DMS53 treated with DMSO at 0.1 percent for 48 hours (cell line): ENCODE measurements at regions not wholly inside any gene's neighbourhood (a gene's known extent, or its start where the extent isn't known, plus 50 kb on each side); places are given as distances from the start of the nearest gene placed in this dataset.
"Not testable (repeated sequence)": the region's sequence is repeated elsewhere in the genome, so short reads cannot be mapped to it uniquely, and the experiment has no call there.

Experiments used
- DNase-seq: peaks from one replicate; lab custom pipeline; 2025; ENCODE audit not compliant: unreplicated experiment; lab: John Stamatoyannopoulos, UW

DNA sequence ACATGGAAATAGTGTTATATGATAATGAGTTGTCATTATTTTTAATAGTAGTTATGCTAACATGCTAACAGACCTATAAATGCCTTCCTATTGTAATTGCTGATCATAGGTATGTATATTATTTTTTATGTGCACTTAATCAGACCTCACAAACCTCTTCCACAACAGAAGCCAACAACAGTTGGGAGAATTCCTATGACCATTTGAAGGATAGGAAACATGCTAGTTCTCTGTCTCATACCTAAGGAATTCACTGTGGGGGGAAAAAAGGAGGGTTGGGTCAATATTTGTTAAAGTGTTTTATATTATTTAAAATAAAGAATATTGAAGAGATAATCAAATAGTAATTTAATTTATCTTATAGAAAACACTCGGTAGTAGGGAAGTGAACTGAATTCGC is 990.9 kb downstream of the EPHA7 start:
- DNase-seq = no peak

DNA sequence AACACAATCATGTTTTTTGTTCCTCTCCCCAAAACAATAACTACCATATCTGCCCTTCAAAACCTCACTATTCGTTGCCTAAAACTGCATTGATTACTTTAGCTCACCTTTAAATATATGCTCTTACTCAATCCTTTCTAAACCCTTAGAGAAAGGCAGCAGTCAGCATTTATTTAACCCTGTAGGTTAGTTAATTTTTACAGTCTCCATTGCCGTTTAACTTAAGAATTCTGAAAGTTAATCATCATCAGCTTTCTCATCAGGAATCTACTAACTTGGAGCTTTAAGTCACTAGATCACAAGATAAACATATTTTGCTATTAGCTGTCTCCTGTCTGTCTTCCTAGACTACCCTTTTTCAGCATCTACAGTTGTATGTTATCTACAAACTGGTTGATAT is 991.9 kb downstream of the EPHA7 start:
- DNase-seq = no peak

DNA sequence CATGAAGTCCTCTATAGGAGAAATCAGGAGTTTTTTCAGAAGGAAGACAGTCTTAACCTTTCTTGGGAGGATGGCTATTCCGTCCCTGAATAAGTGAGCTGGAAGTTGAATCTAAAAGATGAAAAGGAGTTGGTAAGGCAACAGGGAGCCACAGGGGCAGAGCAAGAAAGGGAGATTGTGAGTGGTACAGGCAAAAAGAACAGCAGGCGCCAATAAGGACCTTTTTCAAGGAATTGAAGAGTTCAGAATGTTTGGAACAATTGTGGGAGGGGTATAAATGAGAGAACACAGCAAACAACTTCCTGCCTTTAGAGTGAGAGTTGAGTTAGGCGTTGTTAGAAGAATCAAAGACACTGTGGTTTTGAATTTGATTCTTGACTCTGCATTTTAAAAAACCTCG is 1003.7 kb downstream of the EPHA7 start:
- DNase-seq = no peak

DNA sequence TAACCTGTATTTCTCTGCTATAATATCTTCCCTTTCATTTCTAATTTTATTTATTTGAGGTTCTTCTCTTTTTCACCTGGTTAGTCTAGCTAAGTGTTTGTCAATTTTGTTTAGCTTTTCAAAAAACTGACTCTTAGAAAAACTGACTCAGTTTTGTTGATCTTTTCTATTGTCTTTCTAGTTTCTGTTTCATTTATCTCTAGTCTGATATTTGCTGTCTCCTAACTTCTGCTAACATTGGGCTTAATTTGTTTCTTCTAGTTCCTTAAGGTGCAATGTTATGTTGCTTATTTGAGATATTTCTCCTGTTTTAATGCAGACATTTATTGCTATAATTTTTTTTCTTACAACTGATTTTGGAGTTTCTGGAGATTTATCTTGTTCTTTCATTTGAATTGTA is 1011.0 kb downstream of the EPHA7 start:
- no peak for DNase-seq

DNA sequence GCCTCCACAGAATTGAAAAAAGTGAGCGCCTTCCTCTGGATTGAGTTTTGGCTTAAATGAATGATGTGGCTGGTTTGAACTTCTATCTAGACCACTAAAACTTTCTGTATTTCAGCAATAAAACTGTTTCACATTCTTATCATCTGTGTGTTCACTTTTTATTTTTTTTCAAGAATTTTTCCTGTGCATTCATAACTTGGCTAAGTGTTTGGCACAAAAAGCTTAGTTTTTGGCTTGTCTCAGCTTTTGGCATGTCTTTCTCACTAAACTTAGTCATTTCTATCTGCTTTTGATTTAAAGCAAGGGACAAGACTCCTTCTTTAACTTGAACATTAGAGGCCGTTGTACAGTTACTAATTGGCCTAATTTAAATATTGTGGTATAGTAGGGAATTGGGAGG is 1015.1 kb downstream of the EPHA7 start:
- DNase-seq = no peak

DNA sequence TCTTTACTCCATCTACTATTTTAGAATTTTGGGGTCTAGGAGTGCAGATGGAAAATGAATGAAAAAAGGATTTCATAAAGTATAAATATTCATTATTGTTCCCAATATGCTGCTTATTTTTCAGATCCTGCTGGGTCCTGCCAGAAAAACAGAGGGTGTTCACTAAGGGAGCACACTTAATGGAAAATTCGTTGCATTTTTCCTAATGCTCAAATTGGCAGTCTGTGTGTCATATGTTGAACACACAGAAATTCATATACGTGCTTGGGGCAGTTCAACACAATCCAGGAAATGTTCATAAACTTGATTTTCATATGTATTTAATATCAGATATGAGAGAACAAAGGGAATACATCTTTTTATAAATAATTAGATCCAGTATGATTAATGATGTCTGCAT is 1019.4 kb downstream of the EPHA7 start:
- DNase-seq = no peak

DNA sequence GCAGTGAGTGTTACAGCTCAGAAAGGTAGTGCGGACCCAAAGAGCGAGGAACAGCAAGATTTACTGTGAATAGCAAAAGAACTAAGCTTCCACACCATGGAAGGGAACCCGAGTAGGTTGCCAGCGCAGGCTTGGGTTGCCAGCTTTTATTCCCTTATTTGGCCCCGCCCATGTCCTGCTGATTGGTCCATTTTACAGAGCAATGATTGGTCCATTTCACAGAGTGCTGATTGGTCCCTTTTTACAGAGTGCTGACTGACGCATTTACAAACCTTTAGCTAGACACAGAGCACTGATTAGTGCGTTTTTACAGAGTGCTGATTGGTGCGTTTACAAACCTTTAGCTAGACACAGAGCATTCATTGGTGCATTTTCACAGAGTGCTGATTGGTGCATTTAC is 1030.7 kb downstream of the EPHA7 start:
- DNase-seq = not testable (repeated sequence)

DNA sequence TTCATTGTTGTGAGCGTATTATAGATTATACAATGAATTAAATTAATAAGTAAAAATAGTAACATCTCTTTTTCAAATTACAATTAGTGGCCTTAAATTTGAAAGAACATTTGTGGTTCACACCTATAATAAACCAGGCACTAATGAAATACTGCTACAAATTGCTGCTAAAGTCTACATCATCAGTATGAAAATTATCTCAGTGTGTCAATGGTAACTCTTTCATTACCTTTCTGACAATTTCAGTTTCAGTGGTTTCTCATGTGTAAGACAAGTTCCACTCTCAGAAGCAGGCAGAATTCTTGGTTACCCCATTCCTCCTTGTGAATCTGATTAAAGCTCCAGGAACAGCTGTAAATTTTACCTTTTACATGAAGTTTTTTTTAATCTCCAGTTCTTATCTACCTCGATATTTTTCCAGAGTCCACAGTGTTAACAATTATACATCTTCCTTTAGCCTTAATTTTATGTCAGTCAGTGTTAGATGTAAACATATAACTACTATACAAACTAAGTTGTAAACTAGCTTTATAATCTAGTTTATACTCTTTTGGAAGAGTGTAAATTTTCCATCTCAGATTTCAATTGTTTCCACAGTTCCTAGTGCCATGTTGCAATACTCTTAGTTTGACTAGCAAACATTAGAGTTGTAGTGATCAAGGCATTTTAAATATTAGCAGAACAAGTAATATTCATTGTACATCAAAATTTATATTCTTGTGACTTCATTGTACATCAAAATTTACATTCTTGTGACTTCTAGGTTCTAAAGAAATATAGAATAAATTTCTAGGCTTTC is 1038.4 kb downstream of the EPHA7 start:
- no peak for DNase-seq

DNA sequence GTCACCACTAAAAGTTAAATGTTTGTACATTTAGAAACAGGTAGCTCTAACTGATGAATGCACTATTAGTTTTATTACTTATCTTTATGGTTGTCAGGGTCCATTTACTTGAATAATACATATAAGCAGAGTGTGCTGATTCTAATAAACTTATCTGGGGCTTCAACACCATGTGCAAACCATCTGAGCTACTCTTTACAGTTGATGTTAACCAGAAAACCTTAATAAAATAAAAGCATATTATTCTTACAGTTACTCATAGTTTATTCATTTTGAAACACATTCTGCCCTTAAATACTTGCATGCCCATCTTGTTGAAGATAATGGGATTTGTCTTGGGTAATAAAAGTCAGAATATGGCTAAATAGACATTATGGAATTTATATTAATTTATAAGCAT is 1042.2 kb downstream of the EPHA7 start:
- no peak for DNase-seq

DNA sequence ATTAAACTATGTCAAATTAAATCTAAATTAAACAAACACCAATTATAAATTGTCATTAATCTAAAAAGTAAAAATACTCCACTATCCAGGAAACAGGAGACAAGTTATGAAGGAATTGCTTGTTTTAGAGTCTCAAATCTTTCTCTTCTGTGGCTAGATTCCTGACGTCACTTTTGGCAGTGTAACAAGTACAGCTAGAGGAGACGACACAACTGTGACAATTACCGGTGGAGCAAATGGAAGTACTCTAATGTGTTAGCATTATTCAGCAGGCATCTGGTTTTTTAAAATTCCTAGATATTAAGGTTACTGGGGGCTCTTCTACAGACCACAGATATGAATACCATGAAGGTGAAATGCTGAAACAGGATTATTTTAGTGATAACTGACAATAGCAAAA is 1042.7 kb downstream of the EPHA7 start:
- DNase-seq = no peak

DNA sequence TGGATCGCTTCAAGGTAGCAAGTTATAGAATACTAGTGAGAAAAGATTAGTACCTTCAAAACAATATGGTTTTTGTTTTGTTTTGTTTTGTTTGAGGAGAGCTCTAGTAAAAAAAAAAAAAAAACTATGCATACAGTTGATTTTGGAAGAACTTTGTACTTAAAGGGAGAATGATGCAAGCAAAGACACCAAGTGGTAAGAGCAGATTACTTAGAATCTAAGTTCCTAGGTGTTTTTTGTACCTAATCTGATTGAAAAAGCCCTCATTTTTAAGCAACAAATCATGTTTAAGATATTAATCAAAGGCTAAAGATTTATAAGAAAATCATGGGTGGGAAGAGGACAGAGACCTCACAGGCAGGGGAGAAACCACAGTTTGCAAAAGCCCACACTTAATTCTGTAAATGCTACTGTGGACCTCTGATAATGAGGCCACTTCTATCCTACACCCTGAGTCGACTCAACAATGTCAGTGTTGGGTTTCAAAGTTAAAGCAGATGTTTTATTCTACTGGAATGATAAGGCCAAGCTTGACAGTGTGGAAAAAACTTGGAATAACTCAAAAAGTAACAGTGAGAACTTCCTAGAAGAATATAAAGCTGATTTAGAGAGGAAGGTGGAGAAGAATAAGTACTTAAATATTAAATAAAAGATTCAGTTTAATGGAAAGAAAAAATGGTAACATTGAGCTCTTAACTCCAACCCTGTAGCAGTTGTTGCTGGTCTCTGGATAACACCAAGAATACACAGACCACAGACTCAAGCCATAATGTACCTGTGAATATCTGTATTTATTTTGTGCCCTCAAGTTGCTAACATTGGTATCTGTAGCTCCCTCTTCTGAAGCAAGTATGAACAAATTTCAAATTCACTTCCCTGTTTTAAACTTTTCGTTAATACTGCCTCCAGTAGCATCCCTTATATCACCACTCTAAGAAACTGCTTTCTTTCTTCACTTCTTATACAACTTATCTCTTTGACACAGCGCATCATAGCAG is 1047.8 kb downstream of the EPHA7 start:
- DNase-seq = no peak

DNA sequence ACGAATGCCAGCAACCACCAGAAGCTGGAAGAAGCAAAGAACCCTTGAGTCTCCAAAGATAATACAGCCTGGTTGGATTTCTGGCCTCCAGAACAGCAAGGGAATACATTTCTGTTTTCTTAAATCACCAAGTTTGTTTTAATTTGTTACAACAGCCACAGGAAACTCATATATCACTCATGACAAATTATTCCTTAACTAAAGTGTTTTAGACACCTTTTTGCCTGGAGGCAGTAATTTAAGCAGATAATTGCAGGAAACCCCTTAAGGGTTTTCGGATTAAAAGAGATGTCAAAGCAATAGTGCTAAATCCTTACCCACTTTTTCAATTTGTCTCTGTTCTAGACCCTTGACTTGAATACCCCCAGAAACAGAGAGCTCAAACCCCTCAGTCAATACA is 1050.0 kb downstream of the EPHA7 start:
- DNase-seq = no peak

DNA sequence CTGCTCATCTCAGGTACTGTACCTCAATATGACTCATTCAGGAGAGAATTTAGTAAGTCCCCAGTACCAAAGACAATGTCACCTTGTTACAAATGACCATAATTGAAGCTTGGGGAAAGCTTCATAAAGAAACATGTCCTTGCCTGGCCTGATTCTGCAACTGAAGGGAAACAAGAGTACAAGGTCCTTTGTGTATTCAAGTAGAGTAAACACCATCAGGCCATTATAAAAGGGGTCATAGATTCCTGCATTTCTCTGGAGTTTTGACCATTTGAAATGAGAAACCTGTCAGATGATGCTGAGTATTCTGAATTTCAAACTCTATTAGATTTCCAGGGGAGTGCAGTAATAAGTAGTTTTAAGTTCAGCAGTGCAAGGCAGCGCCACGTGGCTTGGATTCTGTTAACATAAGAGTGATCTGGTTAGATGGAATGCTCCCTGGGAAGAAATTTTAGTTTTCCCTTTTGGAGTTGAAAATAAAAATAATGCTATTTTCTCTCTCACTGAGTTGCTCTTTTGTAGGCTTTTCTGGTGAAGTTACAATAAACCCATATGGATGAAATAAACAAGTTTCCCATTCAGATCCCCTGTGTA is 1054.3 kb downstream of the EPHA7 start:
- DNase-seq = no peak

DNA sequence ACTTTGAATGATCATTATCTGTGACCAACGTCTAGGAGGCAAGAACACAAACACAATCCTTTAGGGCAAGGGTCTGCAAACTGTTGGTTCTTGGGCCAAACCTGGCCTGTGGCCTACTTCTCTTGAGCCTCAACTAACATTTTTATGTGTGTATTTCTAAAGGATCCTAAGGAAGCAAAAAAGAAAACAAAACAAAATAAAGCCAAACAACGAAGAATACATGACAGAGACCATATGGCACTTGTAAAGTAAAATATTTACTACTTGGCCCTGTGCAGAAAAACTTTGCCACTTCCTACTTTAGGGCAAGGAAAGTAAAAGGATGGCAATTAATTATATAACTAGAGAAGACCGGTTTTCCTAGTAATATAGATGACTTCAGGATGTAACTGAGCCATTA is 1056.2 kb downstream of the EPHA7 start:
- no peak for DNase-seq

DNA sequence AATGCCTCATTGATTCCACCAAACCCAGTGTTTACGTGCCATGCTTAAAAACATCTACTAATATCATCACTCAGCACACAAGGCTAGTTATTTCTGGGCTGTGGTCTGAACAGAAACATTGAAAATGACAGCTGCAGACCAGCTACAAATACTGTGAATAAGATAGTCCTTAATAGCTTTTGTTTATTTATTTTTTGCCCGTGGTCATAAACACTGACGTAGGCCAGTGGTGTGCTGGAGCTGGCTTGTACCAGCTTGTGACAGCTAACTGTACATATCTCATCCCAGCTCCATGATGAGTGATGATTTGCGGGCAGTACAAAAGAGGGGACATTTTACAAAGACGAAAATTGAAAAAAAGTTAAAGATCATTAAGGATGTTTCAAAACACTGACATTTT is 1057.0 kb downstream of the EPHA7 start:
- no peak for DNase-seq

DNA sequence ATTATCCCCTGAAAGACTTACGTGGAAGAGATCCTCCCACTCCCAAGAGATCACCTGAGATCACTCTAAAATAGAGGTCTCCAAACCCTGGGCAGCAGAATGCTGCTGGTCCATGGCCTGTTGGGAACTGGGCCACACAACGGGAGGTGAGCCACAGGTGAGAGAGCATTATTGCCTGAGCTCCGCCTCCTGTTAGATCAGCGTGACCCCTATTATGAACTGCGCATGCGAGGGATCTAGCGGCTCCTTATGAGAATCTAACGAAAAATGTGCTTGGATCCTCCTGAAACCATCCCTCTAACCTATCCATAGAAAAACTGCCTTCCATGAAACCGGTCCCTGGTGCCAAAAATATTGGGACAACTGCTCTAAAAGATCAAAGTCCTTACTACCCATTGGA is 1057.4 kb downstream of the EPHA7 start:
- DNase-seq = no peak

DNA sequence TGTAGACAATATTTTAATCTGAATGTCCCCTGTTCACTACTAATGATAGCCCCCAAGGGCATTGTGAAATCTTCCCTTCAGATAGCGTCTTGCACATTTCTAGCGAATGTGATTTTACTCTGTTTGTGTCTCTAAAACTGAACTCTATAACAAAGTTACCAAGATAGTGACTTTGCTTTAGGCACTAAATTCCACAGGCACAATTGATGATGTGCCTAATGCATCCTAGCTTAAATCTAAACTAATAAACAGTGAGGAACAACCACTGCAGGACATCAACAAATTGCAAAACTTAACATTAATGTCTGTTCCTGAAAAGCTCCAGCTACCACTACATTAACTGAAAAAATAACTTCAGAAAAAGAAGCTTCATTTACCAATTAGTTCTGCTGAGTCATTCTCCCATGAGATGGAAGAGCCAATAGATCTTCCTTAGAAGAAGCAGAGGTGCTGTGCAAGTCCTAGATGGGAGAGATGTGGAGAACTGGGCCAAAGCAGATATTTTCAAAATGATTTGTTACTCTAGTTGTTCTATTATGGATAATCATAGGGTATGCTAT is 1065.0 kb downstream of the EPHA7 start:
- no peak for DNase-seq

DNA sequence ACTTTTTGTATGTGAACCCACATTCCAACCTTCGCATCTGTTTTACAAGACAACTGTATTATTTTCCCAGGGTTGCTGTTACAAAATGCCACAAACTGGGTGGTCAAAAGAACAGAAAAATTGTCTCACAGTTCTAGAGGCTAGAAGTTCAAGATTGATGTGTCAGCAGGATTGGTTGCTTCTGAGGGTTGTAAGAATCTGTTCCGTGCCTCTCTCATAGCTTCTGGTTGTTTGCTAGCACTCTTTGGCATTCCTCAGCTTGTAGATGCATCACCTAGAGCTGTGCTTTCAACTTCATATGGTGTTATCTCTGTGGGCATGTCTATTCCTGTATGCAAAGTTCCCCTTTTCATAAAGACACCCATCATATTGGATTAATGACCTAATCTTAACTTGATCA is 1067.2 kb downstream of the EPHA7 start:
- DNase-seq = no peak

DNA sequence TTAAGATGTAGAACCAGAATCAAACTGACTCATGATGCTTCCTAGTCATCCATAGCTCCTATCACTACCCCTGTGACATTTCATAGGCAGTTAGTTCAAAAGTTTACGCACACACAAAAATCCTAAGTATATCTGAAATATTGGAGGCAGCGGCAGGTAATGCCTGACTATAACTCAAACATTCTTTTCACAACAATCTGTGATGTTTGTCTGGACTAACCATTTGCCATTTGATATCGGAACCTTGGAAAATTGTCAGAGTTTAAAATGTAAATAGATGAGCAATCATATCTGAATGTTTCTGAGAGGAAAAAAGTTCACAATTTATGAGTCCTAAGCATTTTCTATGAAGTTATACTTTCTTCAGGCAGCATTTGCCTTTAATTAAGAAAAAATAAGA is 1078.2 kb downstream of the EPHA7 start:
- no peak for DNase-seq

DNA sequence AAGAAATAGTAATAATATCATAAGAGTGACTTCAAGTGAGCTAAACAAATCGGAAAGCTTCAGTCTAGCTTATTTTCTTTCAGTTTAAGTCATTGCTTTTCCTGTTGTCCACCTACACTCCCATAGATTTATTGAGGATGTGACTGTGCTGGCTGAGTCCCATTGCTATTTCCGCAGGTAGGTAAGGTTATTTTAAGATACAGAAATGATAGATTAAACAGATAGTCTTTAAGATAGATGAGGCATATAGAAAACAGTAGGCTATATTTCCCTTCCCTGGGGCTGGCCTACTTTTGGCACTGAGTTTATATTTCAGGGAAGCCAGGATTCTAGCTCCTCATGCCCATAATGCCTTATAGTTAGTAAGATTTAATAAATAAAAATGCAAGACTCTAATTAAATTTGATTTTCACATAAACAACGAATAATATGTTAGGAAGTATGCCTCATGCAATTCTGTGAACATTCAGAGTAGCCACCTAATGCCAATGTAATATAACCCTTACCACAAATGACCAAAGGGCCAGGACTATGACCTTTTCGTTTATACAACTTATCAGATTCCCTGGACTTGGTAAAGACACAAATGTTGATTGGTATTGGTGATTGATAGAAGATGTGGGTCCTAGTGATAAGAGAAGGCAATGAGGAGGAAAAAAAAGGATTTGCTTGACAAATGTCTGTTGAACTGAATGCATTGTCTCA is 1079.3 kb downstream of the EPHA7 start:
- no peak for DNase-seq

DNA sequence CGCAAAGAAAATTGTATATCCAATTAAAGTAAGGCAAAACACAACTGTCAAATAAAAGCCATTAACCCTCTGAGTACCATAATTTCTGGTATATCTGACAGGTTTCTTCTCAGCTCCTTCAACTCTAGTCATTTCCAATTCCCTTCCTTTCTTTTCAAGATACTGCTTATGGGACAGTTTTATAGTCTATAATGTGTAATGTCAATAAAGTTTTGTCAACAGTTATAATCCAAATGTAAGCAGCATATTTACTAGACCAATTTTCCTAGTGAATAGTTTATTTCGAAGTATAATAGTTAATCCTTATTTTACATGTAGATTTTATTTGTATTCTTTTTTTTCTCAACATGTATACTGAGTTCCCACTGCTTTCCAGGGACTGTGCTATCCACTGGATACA is 1081.8 kb downstream of the EPHA7 start:
- no peak for DNase-seq
